HG03565 (cell line): ENCODE measurements at regions not wholly inside any gene's neighbourhood (a gene's known extent, or its start where the extent isn't known, plus 50 kb on each side); places are given as distances from the start of the nearest gene placed in this dataset.

ENCODE experiments used
- ATAC-seq: cut with Tn5 transposase; IDR thresholded peaks from one replicate; pipeline ENCODE4 v1.9.1; 2021; ENCODE audit warnings: mild to moderate bottlenecking, moderate library complexity; ENCODE audit not compliant: unreplicated experiment

- no peak for ATAC-seq
Observed at GRCh38 chr16:55041540-55042234, 111.0 kb downstream of the IRX5 start.

- no peak for ATAC-seq
Observed at GRCh38 chr16:55042556-55043432, 112.1 kb downstream of the IRX5 start.

- no peak for ATAC-seq
Observed at GRCh38 chr16:55043499-55043898, 112.8 kb downstream of the IRX5 start.

- no peak for ATAC-seq
Observed at GRCh38 chr16:55044201-55044975, 113.7 kb downstream of the IRX5 start.

- no peak for ATAC-seq
Observed at GRCh38 chr16:55045329-55045728, 114.7 kb downstream of the IRX5 start.

- ATAC-seq = no peak
Observed at GRCh38 chr16:55045756-55046460, 115.2 kb downstream of the IRX5 start.

- ATAC-seq = no peak
Observed at GRCh38 chr16:55046513-55046912, 115.8 kb downstream of the IRX5 start.

GRCh38 chr16:55046916-55047315 is 116.3 kb downstream of the IRX5 start:
- no peak for ATAC-seq

- ATAC-seq = no peak
Observed at GRCh38 chr16:55047331-55047730, 116.7 kb downstream of the IRX5 start.

- ATAC-seq = no peak
Observed at GRCh38 chr16:55047903-55048497, 117.3 kb downstream of the IRX5 start.

- no peak for ATAC-seq
Observed at GRCh38 chr16:55048745-55049144, 118.1 kb downstream of the IRX5 start.

- ATAC-seq = no peak
Observed at GRCh38 chr16:55051571-55052347, 121.1 kb downstream of the IRX5 start.

- ATAC-seq = no peak
Observed at GRCh38 chr16:55052348-55052734, 121.7 kb downstream of the IRX5 start.

GRCh38 chr16:55052741-55053415 is 122.2 kb downstream of the IRX5 start:
- ATAC-seq = no peak

GRCh38 chr16:55055262-55055661 is 124.6 kb downstream of the IRX5 start:
- ATAC-seq = no peak

GRCh38 chr16:55056585-55057401 is 126.1 kb downstream of the IRX5 start:
- no peak for ATAC-seq

- ATAC-seq = no peak
Observed at GRCh38 chr16:55057866-55058265, 127.2 kb downstream of the IRX5 start.

GRCh38 chr16:55058576-55058975 is 127.9 kb downstream of the IRX5 start:
- ATAC-seq = no peak
